Liver (tissue), 8 donors: ENCODE measurements at regions not wholly inside any gene's neighbourhood (a gene's known extent, or its start where the extent isn't known, plus 50 kb on each side); places are given as distances from the start of the nearest gene placed in this dataset.

Experiments
- DNase-seq: peaks from one replicate; pipeline ENCODE4 v3.0.0-alpha.2; 2017; ENCODE audit warnings: low spot score
- H3K27ac ChIP-seq, 2 donors: one replicate each; pipeline ENCODE4 v1.7.0; 2013; ENCODE audit warnings: inconsistent platforms in 2 of 2, low read length in 2 of 2, control low read depth in 1 of 2, low read depth in 1 of 2, mild to moderate bottlenecking in 1 of 2
- H3K27me3 ChIP-seq, 4 donors: one replicate each; pipeline versions ENCODE4 v1.6.1 to v1.7.0; 2013; ENCODE audit warnings: low read length in 3 of 4, inconsistent platforms in 1 of 4, mild to moderate bottlenecking in 1 of 4, moderate library complexity in 1 of 4; ENCODE audit not compliant: control insufficient read depth in 4 of 4, insufficient read depth in 4 of 4
- H3K36me3 ChIP-seq, 4 donors: one replicate each; pipeline versions ENCODE4 v1.6.1 to v1.7.0; 2013; ENCODE audit warnings: low read length in 3 of 4, mild to moderate bottlenecking in 3 of 4, low read depth in 1 of 4, moderate library complexity in 1 of 4; ENCODE audit not compliant: control insufficient read depth in 4 of 4, insufficient read depth in 3 of 4
- H3K4me1 ChIP-seq, 4 donors: one replicate each; pipeline versions ENCODE4 v1.6.1 to v1.7.0; 2013; ENCODE audit warnings: low read length in 3 of 4, mild to moderate bottlenecking in 3 of 4, moderate library complexity in 1 of 4; ENCODE audit not compliant: control insufficient read depth in 4 of 4, insufficient read depth in 4 of 4
- H3K4me3 ChIP-seq, 3 donors: one replicate each; pipeline versions ENCODE4 v1.6.1 to v1.7.0; 2013; ENCODE audit warnings: low read length in 3 of 3, control low read depth in 1 of 3, low read depth in 1 of 3, mild to moderate bottlenecking in 1 of 3
- H3K9ac ChIP-seq, 2 donors: one replicate each; pipeline ENCODE4 v1.7.0; 2013; ENCODE audit warnings: low read length in 2 of 2, mild to moderate bottlenecking in 2 of 2, moderate library complexity in 2 of 2, control low read depth in 1 of 2, low read depth in 1 of 2
- H3K9me3 ChIP-seq, 4 donors: one replicate each; pipeline versions ENCODE4 v1.6.1 to v1.7.0; 2013; ENCODE audit warnings: low read length in 3 of 4; ENCODE audit not compliant: control insufficient read depth in 4 of 4
- CTCF ChIP-seq: fragments of 150-350 bp; IDR thresholded peaks from 2 replicates; pipeline ENCODE4 v1.5.1; 2017; ENCODE audit warnings: improper control_type of control experiment, low read depth, low read length; ENCODE audit not compliant: missing input control
- EGR1 ChIP-seq, 2 donors: IDR thresholded peaks; 2 replicates each; pipeline ENCODE4 v1.6.1; 2016 to 2018; ENCODE audit warnings: antibody characterized with exemption in 2 of 2, low read depth in 2 of 2
- FOXA1 ChIP-seq: IDR thresholded peaks from 2 replicates; pipeline ENCODE4 v1.6.1; 2016; ENCODE audit warnings: antibody characterized with exemption
- FOXA2 ChIP-seq: IDR thresholded peaks from 2 replicates; pipeline ENCODE4 v1.6.1; 2016; ENCODE audit warnings: antibody characterized with exemption
- GABPA ChIP-seq, 2 donors: IDR thresholded peaks in 1 of 2; conservative IDR thresholded peaks in 1 of 2; 2 replicates each; pipeline ENCODE4 v1.6.1; 2016; ENCODE audit warnings: antibody characterized with exemption in 2 of 2, mild to moderate bottlenecking in 1 of 2, moderate library complexity in 1 of 2
- HNF4A ChIP-seq, 2 donors: conservative IDR thresholded peaks; 2 replicates each; pipeline ENCODE4 v1.6.1; 2016; ENCODE audit warnings: antibody characterized with exemption in 2 of 2, mild to moderate bottlenecking in 2 of 2
- HNF4G ChIP-seq: IDR thresholded peaks from 2 replicates; pipeline ENCODE4 v1.6.1; 2016; ENCODE audit warnings: antibody characterized with exemption
- JUND ChIP-seq, 2 donors: IDR thresholded peaks; 2 replicates each; pipeline ENCODE4 v1.6.1; 2016; ENCODE audit warnings: antibody characterized with exemption in 2 of 2
- NR2F2 ChIP-seq: IDR thresholded peaks from 2 replicates; pipeline ENCODE4 v1.6.1; 2016; ENCODE audit warnings: antibody characterized with exemption
- RAD21 ChIP-seq, 2 donors: IDR thresholded peaks; 2 replicates each; pipeline ENCODE4 v1.6.1; 2016; ENCODE audit warnings: antibody characterized with exemption in 2 of 2, mild to moderate bottlenecking in 2 of 2
- SP1 ChIP-seq: IDR thresholded peaks from 2 replicates; pipeline ENCODE4 v1.6.1; 2018; ENCODE audit warnings: antibody characterized with exemption, mild to moderate bottlenecking
- TAF1 ChIP-seq: conservative IDR thresholded peaks from 2 replicates; pipeline ENCODE4 v1.6.1; 2016; ENCODE audit warnings: antibody characterized with exemption, mild to moderate bottlenecking
- YY1 ChIP-seq: IDR thresholded peaks from 2 replicates; pipeline ENCODE4 v1.6.1; 2016; ENCODE audit warnings: antibody characterized with exemption, mild to moderate bottlenecking
- WGBS: extraction: QIAGEN DNeasy Blood & Tissue Kit; methylation state at CpG from one replicate; pipeline ENCODE4 v1.1.7; 2013; 5-methylcytosine and 5-hydroxymethylcytosine counted together
- TF ChIP-seq, protein P1 (sequence below): IDR thresholded peaks from 2 replicates; pipeline ENCODE4 v1.6.1; 2016; ENCODE audit warnings: antibody characterized with exemption, mild to moderate bottlenecking
- TF ChIP-seq, protein P2 (sequence below): IDR thresholded peaks from 2 replicates; pipeline ENCODE4 v1.6.1; 2016; ENCODE audit warnings: antibody characterized with exemption
- TF ChIP-seq, protein P3 (sequence below): IDR thresholded peaks from 2 replicates; pipeline ENCODE4 v1.6.1; 2016; ENCODE audit warnings: antibody characterized with exemption
- donor health status: healthy.
- donor health status: healthy.
- donor health status: healthy.
- donor health status: healthy.
- donor health status: healthy.

GRCh38 chr7:26090927-26091519, 61.0 kb upstream of the NFE2L3 start:
- 10% methylated on average over 6 of the region's 6 CpGs for WGBS
- DNase-seq: no peak
- Histone ChIP-seq H3K9me3 (no peaks in the 10 kb centered on the region), H3K27me3 (no peaks in the 10 kb centered on the region), H3K36me3 (no peaks in the 10 kb centered on the region), H3K9ac (peak overlapping the region in 1 of 2 donors; percentile 67), H3K27ac (no peak overlapping the region), H3K4me3 (no peak overlapping the region), H3K4me1 (peaks cover 0 to 6% (median 0%) of the 10 kb centered on the region in 4 donors)
- no peak for TF ChIP-seq TAF1
- no peak for TF ChIP-seq FOXA2
- TF ChIP-seq CTCF: peak; percentile 52
- TF ChIP-seq YY1: peak; percentile 21
- TF ChIP-seq RAD21 (IDR thresholded peaks at IDR 0.05): peak; percentile 87

DNA sequence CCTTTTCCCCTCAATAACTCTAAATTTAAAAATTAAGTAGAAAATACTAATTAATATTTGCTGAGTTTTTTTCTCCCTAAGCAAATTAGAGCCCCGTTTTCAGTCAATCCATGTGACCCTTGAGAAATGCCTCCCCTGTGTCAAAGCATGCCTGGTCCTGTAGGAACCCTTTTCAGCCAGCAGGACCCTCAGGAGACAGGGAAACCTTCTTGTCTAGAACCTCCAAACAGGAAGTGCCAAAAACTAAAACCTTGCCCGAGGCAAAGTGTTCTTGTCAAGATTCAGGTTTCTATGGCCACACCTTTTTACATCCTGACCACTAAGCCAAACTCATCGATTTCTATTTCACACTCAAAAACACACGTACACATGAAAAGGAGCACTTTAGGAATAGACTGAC, 60.1 kb upstream of the NFE2L3 start:
- 75% methylated on average over 4 of the region's 4 CpGs for WGBS
- Histone ChIP-seq H3K27ac (no peak overlapping the region), H3K27me3 (no peaks in the 10 kb centered on the region), H3K36me3 (no peaks in the 10 kb centered on the region), H3K4me3 (no peak overlapping the region), H3K4me1 (peaks cover 0 to 6% (median 0%) of the 10 kb centered on the region in 4 donors), H3K9ac (no peak overlapping the region), H3K9me3 (no peaks in the 10 kb centered on the region)
- TF ChIP-seq, protein P1, sequence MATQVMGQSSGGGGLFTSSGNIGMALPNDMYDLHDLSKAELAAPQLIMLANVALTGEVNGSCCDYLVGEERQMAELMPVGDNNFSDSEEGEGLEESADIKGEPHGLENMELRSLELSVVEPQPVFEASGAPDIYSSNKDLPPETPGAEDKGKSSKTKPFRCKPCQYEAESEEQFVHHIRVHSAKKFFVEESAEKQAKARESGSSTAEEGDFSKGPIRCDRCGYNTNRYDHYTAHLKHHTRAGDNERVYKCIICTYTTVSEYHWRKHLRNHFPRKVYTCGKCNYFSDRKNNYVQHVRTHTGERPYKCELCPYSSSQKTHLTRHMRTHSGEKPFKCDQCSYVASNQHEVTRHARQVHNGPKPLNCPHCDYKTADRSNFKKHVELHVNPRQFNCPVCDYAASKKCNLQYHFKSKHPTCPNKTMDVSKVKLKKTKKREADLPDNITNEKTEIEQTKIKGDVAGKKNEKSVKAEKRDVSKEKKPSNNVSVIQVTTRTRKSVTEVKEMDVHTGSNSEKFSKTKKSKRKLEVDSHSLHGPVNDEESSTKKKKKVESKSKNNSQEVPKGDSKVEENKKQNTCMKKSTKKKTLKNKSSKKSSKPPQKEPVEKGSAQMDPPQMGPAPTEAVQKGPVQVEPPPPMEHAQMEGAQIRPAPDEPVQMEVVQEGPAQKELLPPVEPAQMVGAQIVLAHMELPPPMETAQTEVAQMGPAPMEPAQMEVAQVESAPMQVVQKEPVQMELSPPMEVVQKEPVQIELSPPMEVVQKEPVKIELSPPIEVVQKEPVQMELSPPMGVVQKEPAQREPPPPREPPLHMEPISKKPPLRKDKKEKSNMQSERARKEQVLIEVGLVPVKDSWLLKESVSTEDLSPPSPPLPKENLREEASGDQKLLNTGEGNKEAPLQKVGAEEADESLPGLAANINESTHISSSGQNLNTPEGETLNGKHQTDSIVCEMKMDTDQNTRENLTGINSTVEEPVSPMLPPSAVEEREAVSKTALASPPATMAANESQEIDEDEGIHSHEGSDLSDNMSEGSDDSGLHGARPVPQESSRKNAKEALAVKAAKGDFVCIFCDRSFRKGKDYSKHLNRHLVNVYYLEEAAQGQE: no peak
- TF ChIP-seq HNF4A (conservative IDR thresholded peaks at IDR 0.05) (no peak), GABPA (IDR thresholded peaks at IDR 0.05 in 1 of 2, conservative IDR thresholded peaks at IDR 0.05 in 1 of 2) (no peak), TAF1 (no peak), NR2F2 (no peak), HNF4G (no peak), JUND (IDR thresholded peaks at IDR 0.05) (no peak), CTCF (no peak), FOXA1 (no peak), YY1 (no peak), EGR1 (IDR thresholded peaks at IDR 0.05; ENCODE audit: low read depth in 2 of 2) (no peak), SP1 (no peak)
- TF ChIP-seq, protein P2, sequence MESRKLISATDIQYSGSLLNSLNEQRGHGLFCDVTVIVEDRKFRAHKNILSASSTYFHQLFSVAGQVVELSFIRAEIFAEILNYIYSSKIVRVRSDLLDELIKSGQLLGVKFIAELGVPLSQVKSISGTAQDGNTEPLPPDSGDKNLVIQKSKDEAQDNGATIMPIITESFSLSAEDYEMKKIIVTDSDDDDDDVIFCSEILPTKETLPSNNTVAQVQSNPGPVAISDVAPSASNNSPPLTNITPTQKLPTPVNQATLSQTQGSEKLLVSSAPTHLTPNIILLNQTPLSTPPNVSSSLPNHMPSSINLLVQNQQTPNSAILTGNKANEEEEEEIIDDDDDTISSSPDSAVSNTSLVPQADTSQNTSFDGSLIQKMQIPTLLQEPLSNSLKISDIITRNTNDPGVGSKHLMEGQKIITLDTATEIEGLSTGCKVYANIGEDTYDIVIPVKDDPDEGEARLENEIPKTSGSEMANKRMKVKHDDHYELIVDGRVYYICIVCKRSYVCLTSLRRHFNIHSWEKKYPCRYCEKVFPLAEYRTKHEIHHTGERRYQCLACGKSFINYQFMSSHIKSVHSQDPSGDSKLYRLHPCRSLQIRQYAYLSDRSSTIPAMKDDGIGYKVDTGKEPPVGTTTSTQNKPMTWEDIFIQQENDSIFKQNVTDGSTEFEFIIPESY: no peak
- TF ChIP-seq, protein P3, sequence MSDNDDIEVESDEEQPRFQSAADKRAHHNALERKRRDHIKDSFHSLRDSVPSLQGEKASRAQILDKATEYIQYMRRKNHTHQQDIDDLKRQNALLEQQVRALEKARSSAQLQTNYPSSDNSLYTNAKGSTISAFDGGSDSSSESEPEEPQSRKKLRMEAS: no peak
- no peak for DNase-seq
